Left cardiac atrium (tissue), 4 donors: ENCODE measurements at regions not wholly inside any gene's neighbourhood (a gene's known extent, or its start where the extent isn't known, plus 50 kb on each side); places are given as distances from the start of the nearest gene placed in this dataset.

Experiments
- ATAC-seq, 2 donors: fragments of 200-7000 bp; cut with Tn5 transposase; one replicate each; pipeline ENCODE4 v1.9.1; 2020; ENCODE audit warnings: mild to moderate bottlenecking in 2 of 2, moderate library complexity in 2 of 2
- DNase-seq: peaks from one replicate; pipeline ENCODE4 v3.0.0-alpha.2; 2020
- intact Hi-C, 2 donors: fragments of 100-400 bp; cut with DNase I; formaldehyde crosslinking; loops; one replicate each; pipeline versions ENCODE4 v1.14.1 to v1.15.1; 2022 to 2023
- donor health status: DM: no; HTN: yes; CAD: no.
- donor health status: DM: no; HTN: yes; CAD: no; lungs with severe emphysema.
- donor health status: DM: yes; HTN: yes; CAD: no.
- donor health status: Dilated cardiomyopathy.

DNA sequence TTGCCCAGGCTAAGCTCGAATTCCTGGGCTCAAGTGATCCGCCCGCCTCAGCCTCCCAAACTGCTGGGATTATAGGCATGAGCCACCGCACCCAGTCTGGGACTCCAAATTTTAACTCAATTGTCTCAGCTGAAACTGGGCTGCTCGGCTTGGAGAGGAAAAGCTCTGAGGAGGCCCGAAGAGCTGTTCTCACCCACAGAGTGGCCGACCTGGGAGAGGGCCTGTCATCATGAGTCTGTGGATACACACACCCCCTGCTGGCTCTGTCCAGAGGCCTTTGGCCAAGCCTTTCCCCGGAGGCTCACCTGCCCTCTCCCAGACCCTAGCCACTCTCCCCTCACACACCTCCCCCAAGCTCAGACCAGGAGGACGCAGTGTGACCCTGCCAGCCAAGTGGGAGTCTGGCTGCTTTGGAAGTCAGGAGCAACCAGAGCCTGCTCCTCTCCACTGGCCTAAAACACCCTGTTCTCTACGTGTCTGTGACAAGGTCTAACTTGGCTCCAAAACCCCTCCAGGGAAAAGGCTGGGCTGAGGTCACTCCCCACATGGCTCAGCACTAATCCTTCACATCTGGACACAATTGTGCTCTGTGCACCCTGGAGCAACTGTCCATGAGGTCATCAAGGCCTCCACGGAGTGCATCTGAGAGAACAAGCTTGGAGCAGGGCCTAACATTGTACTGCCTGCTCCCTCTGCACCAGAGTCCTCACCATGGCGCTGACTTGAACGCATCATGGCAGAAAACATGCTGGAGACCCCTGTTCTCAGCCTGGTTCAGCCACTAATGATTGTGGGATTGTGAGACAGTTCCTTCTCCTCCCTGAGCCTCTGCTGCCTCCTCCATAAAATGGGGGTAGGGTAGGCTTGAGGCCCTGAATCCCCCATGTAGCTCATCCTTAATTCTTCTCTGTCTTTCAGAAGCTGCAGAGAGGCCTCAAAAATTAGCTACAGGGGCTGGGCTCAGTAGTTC, 49.9 kb upstream of the RAB6C start:
- DNase-seq (peak; percentile 33), ATAC-seq (peak; percentile 50 to 91)
- intact Hi-C loops, result loop anchor here in 1 of 2 donors (10.0 kb wide), 1 partner anchor 1575 kb away; no protein-coding TSS in a partner anchor
